DMS114 treated with DMSO at 0.1 percent for 48 hours (cell line): ENCODE measurements at regions not wholly inside any gene's neighbourhood (a gene's known extent, or its start where the extent isn't known, plus 50 kb on each side); places are given as distances from the start of the nearest gene placed in this dataset.

Source experiments
- DNase-seq: peaks from one replicate; lab custom pipeline; 2025; ENCODE audit not compliant: unreplicated experiment; lab: John Stamatoyannopoulos, UW

- no peak for DNase-seq
Observed at GRCh38 chr2:67037655-67038054, 359.5 kb upstream of the ETAA1 start.

GRCh38 chr2:67038195-67038594 is 358.9 kb upstream of the ETAA1 start:
- no peak for DNase-seq

- no peak for DNase-seq
Observed at GRCh38 chr2:67039058-67039457, 358.1 kb upstream of the ETAA1 start.

GRCh38 chr2:67039517-67040103 is 357.5 kb upstream of the ETAA1 start:
- DNase-seq: no peak

- DNase-seq: no peak
Observed at GRCh38 chr2:67041051-67041450, 356.1 kb upstream of the ETAA1 start.

- DNase-seq: no peak
Observed at GRCh38 chr2:67043781-67044478, 353.2 kb upstream of the ETAA1 start.

GRCh38 chr2:67046591-67046990 is 350.5 kb upstream of the ETAA1 start:
- DNase-seq: no peak

- no peak for DNase-seq
Observed at GRCh38 chr2:67048314-67048713, 348.8 kb upstream of the ETAA1 start.

- no peak for DNase-seq
Observed at GRCh38 chr2:67050622-67051021, 346.5 kb upstream of the ETAA1 start.

- no peak for DNase-seq
Observed at GRCh38 chr2:67054728-67055127, 342.4 kb upstream of the ETAA1 start.

- no peak for DNase-seq
Observed at GRCh38 chr2:67055387-67056304, 341.5 kb upstream of the ETAA1 start.

GRCh38 chr2:67057123-67057522 is 340.0 kb upstream of the ETAA1 start:
- no peak for DNase-seq

- no peak for DNase-seq
Observed at GRCh38 chr2:67057901-67058703, 339.0 kb upstream of the ETAA1 start.

- DNase-seq: no peak
Observed at GRCh38 chr2:67065046-67065445, 332.1 kb upstream of the ETAA1 start.

GRCh38 chr2:67066782-67067181 is 330.4 kb upstream of the ETAA1 start:
- no peak for DNase-seq

- DNase-seq: no peak
Observed at GRCh38 chr2:67067656-67068055, 329.5 kb upstream of the ETAA1 start.

GRCh38 chr2:67070826-67071225 is 326.3 kb upstream of the ETAA1 start:
- no peak for DNase-seq

- DNase-seq: no peak
Observed at GRCh38 chr2:67075056-67075455, 322.1 kb upstream of the ETAA1 start.

GRCh38 chr2:67075530-67076238 is 321.4 kb upstream of the ETAA1 start:
- DNase-seq: no peak

- no peak for DNase-seq
Observed at GRCh38 chr2:67076239-67076624, 320.9 kb upstream of the ETAA1 start.

GRCh38 chr2:67079729-67080128 is 317.4 kb upstream of the ETAA1 start:
- no peak for DNase-seq
